Prostate gland (tissue), 2 donors: ENCODE measurements at regions not wholly inside any gene's neighbourhood (a gene's known extent, or its start where the extent isn't known, plus 50 kb on each side); places are given as distances from the start of the nearest gene placed in this dataset.

ENCODE experiments used
- CTCF ChIP-seq, 4 experiments: fragments of 200-600 bp in 2 of 4; fragments of 450-650 bp in 2 of 4; sonication (generic) in 2 of 4; IDR thresholded peaks; 1 replicate in 3 of 4; 2 replicates in 1 of 4; pipeline ENCODE4 v1.5.1; 2016 to 2019; ENCODE audit warnings: antibody characterized with exemption in 4 of 4, mild to moderate bottlenecking in 2 of 4, moderate library complexity in 2 of 4
- POLR2A ChIP-seq: fragments of 450-650 bp; IDR thresholded peaks from one replicate; pipeline ENCODE4 v1.6.1; 2016; ENCODE audit warnings: antibody characterized with exemption, mild to moderate bottlenecking
- POLR2AphosphoS5 ChIP-seq: sonication (generic); formaldehyde crosslinking; IDR thresholded peaks from one replicate; pipeline ENCODE4 v1.6.1; 2017; ENCODE audit warnings: antibody characterized with exemption

GRCh38 chr13:106850973-106851650, 283.2 kb upstream of the ARGLU1 start:
- TF ChIP-seq POLR2A: no peak
- no peak for TF ChIP-seq CTCF (IDR thresholded peaks at IDR 0.05)
- no peak for TF ChIP-seq POLR2AphosphoS5
